ENCODE measurements at regions not wholly inside any gene's neighbourhood (a gene's known extent, or its start where the extent isn't known, plus 50 kb on each side); places are given as distances from the start of the nearest gene placed in this dataset.

GRCh38 chr5:167602067-167602466 is 689.4 kb upstream of the WWC1 start:
- H3K27ac ChIP-seq (ENCODE audit: insufficient read depth, low read length, poor library complexity, severe bottlenecking): no peak overlapping the region
- no peak overlapping the region for H3K4me3 ChIP-seq (ENCODE audit: low read depth, low read length)
- no peak for DNase-seq
- no peak for ATAC-seq (ENCODE audit: low read depth in 2 of 2)
- no peak overlapping the region for H3K4me3 Mint-ChIP-seq
- no peaks in the 10 kb centered on the region for H3K4me1 ChIP-seq (ENCODE audit: control insufficient read depth, insufficient read depth, low read length, poor library complexity, severe bottlenecking)
- no peak overlapping the region for H3K27ac Mint-ChIP-seq
- H3K27me3 Mint-ChIP-seq: no peaks in the 10 kb centered on the region
- H3K36me3 ChIP-seq (ENCODE audit: control insufficient read depth, insufficient read depth, low read length): no peaks in the 10 kb centered on the region
- peaks cover 0 to 13% (median 5%) of the 10 kb centered on the region in 7 donors for H3K9me3 Mint-ChIP-seq
- H3K4me1 Mint-ChIP-seq: no peaks in the 10 kb centered on the region
- no peaks in the 10 kb centered on the region for H3K36me3 Mint-ChIP-seq
- H3K9me3 ChIP-seq (ENCODE audit: control insufficient read depth in 2 of 2, low read length in 2 of 2): no peaks in the 10 kb centered on the region
- H3K27me3 ChIP-seq (ENCODE audit: control insufficient read depth, insufficient read depth, low read length): no peaks in the 10 kb centered on the region

DNA sequence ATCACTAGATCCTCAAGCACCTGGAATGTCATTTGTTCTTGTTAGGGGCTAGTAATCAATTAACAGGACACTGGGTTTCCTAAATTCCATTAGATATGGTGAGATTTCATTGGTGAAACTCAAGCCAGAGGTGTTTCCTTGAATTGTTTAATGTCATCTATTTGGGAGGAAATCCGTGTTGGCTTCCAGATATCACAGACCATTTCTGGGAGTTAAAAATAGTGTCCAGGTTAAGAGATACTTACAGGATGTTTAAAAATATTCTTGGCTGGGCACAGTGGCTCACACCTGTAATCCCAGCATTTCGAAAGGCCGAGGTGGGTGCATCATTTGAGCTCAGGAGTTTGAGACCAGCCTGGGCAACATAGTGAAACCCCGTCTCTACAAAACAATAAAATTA is 688.3 kb upstream of the WWC1 start:
- H3K9me3 Mint-ChIP-seq: peaks cover 1 to 13% (median 5%) of the 10 kb centered on the region in 7 donors
- H3K4me3 ChIP-seq (ENCODE audit: low read depth, low read length): no peak overlapping the region
- H3K27ac ChIP-seq (ENCODE audit: insufficient read depth, low read length, poor library complexity, severe bottlenecking): no peak overlapping the region
- no peaks in the 10 kb centered on the region for H3K4me1 Mint-ChIP-seq
- no peak overlapping the region for H3K4me3 Mint-ChIP-seq
- DNase-seq (no peak), ATAC-seq (ENCODE audit: low read depth in 2 of 2) (no peak)
- H3K27me3 Mint-ChIP-seq: no peaks in the 10 kb centered on the region
- no peaks in the 10 kb centered on the region for H3K36me3 ChIP-seq (ENCODE audit: control insufficient read depth, insufficient read depth, low read length)
- H3K27ac Mint-ChIP-seq: no peak overlapping the region
- H3K4me1 ChIP-seq (ENCODE audit: control insufficient read depth, insufficient read depth, low read length, poor library complexity, severe bottlenecking): no peaks in the 10 kb centered on the region
- no peaks in the 10 kb centered on the region for H3K27me3 ChIP-seq (ENCODE audit: control insufficient read depth, insufficient read depth, low read length)
- no peaks in the 10 kb centered on the region for H3K36me3 Mint-ChIP-seq
- peaks cover 0 to 2% of the 10 kb centered on the region in 2 experiments for H3K9me3 ChIP-seq (ENCODE audit: control insufficient read depth in 2 of 2, low read length in 2 of 2)

- Mint-ChIP-seq H3K9me3 (peaks cover 0 to 8% (median 4%) of the 10 kb centered on the region in 7 donors), H3K27ac (no peak overlapping the region), H3K4me3 (no peak overlapping the region), H3K4me1 (no peaks in the 10 kb centered on the region), H3K36me3 (no peaks in the 10 kb centered on the region), H3K27me3 (no peaks in the 10 kb centered on the region)
- Histone ChIP-seq H3K27me3 (ENCODE audit: control insufficient read depth, insufficient read depth, low read length) (no peaks in the 10 kb centered on the region), H3K4me3 (ENCODE audit: low read depth, low read length) (no peak overlapping the region), H3K4me1 (ENCODE audit: control insufficient read depth, insufficient read depth, low read length, poor library complexity, severe bottlenecking) (no peaks in the 10 kb centered on the region), H3K9me3 (ENCODE audit: control insufficient read depth in 2 of 2, low read length in 2 of 2) (peaks cover 0 to 2% of the 10 kb centered on the region in 2 experiments), H3K36me3 (ENCODE audit: control insufficient read depth, insufficient read depth, low read length) (no peaks in the 10 kb centered on the region), H3K27ac (ENCODE audit: insufficient read depth, low read length, poor library complexity, severe bottlenecking) (no peak overlapping the region)
- ATAC-seq (ENCODE audit: low read depth in 2 of 2): no peak
- DNase-seq: no peak
These were observed 682.8 kb upstream of the WWC1 start for GRCh38 chr5:167608390-167609272.

DNA sequence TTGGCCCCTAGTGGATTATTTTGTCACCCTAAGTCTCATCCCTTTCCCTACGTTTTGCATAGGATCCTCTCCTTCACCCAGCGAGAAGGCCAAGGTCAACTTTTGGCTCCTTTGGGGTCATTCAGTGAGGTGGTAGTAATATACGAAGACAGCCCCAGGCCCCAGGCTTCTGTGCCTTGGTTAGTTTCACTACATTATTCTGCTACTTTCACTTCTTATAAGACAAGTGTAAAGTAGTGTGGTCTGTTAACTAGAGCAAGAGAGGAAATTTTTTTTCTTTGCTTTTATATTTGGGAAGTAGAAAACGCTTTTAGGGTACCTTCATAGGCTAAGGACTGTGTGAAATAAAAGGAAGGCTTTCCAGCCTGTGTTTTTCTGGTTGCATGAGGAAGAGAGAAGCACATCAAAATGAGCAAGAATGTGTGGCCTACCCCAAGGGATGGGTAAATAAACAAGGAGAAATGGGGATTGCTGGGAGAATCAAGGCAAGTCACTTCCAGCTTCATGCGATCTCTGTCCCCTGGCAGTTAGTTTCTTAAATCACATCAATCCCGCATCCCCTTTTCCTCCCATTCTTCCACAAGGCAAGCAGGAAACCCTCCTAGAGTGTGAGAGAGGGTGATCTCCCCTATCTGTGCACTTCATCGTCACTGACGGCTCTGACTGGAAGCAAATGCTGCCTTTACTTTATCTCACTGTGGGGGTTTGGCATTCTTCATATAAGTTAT is 677.0 kb upstream of the WWC1 start:
- H3K4me3 ChIP-seq (ENCODE audit: low read depth, low read length): no peak overlapping the region
- H3K4me1 ChIP-seq (ENCODE audit: control insufficient read depth, insufficient read depth, low read length, poor library complexity, severe bottlenecking): no peaks in the 10 kb centered on the region
- H3K27ac Mint-ChIP-seq: no peak overlapping the region
- DNase-seq (no peak), ATAC-seq (ENCODE audit: low read depth in 2 of 2) (no peak)
- H3K9me3 Mint-ChIP-seq: peaks cover 0 to 5% (median 3%) of the 10 kb centered on the region in 7 donors
- no peaks in the 10 kb centered on the region for H3K9me3 ChIP-seq (ENCODE audit: control insufficient read depth in 2 of 2, low read length in 2 of 2)
- H3K36me3 Mint-ChIP-seq: no peaks in the 10 kb centered on the region
- no peaks in the 10 kb centered on the region for H3K36me3 ChIP-seq (ENCODE audit: control insufficient read depth, insufficient read depth, low read length)
- H3K4me3 Mint-ChIP-seq: no peak overlapping the region
- H3K4me1 Mint-ChIP-seq: no peaks in the 10 kb centered on the region
- H3K27ac ChIP-seq (ENCODE audit: insufficient read depth, low read length, poor library complexity, severe bottlenecking): no peak overlapping the region
- no peaks in the 10 kb centered on the region for H3K27me3 Mint-ChIP-seq
- no peaks in the 10 kb centered on the region for H3K27me3 ChIP-seq (ENCODE audit: control insufficient read depth, insufficient read depth, low read length)

DNA sequence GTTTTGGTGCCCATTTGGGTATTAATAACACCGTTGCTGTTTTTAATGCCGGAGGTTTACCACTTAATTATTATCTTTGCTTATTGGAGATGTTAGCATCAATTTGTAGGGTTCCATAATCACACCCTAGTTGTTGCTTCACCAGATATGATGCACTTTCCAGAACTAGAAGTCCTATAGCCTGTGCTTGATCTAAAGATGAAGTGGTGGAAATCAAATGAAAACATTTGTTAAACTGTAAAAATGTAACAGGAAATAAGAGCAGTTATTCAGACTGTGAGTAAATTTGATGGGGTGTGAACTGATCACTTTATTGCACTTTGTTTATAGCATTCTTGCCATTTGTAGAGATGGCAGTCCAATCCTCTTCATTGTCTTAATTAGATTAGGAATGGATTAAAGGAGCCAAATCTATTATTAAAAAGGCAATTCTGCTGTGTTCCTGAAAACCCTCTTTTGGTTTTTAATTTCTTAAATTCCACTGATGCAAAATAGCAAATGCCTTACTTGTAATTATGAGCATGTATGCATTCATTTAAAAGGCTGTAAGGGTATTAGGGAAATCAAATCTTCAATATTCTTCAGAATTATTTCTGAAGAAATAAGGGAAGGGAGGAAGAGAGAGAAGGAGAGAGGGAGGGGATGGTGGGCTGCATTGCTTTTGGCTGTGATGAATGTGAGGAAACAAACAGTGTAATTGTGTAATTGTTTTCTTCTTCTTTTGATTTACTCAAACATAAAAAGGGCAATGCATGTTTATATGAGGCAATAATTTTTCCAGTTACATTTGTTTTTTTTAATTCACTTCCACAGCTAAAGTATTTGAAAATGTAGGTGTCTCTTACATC is 675.2 kb upstream of the WWC1 start:
- H3K4me1 Mint-ChIP-seq: no peaks in the 10 kb centered on the region
- no peak for ATAC-seq (ENCODE audit: low read depth in 2 of 2)

GRCh38 chr5:167623354-167623753 is 668.1 kb upstream of the WWC1 start:
- no peaks in the 10 kb centered on the region for H3K36me3 Mint-ChIP-seq
- Histone ChIP-seq H3K9me3 (ENCODE audit: control insufficient read depth in 2 of 2, low read length in 2 of 2) (peaks cover 0 to 3% of the 10 kb centered on the region in 2 experiments), H3K36me3 (ENCODE audit: control insufficient read depth, insufficient read depth, low read length) (no peaks in the 10 kb centered on the region), H3K4me3 (ENCODE audit: low read depth, low read length) (no peak overlapping the region), H3K27me3 (ENCODE audit: control insufficient read depth, insufficient read depth, low read length) (no peaks in the 10 kb centered on the region), H3K4me1 (ENCODE audit: control insufficient read depth, insufficient read depth, low read length, poor library complexity, severe bottlenecking) (no peaks in the 10 kb centered on the region), H3K27ac (ENCODE audit: insufficient read depth, low read length, poor library complexity, severe bottlenecking) (no peak overlapping the region)
- no peak overlapping the region for H3K27ac Mint-ChIP-seq
- H3K4me3 Mint-ChIP-seq: no peak overlapping the region
- H3K4me1 Mint-ChIP-seq: no peaks in the 10 kb centered on the region
- peaks cover 0 to 10% (median 6%) of the 10 kb centered on the region in 7 donors for H3K9me3 Mint-ChIP-seq
- ATAC-seq (ENCODE audit: low read depth in 2 of 2) (no peak), DNase-seq (no peak)
- no peaks in the 10 kb centered on the region for H3K27me3 Mint-ChIP-seq

More for the DNA sequence above, 675.2 kb upstream of the WWC1 start:
- no peaks in the 10 kb centered on the region for H3K36me3 Mint-ChIP-seq
- H3K4me1 ChIP-seq (ENCODE audit: control insufficient read depth, insufficient read depth, low read length, poor library complexity, severe bottlenecking): no peaks in the 10 kb centered on the region
- no peaks in the 10 kb centered on the region for H3K27me3 ChIP-seq (ENCODE audit: control insufficient read depth, insufficient read depth, low read length)
- no peaks in the 10 kb centered on the region for H3K27me3 Mint-ChIP-seq
- H3K27ac ChIP-seq (ENCODE audit: insufficient read depth, low read length, poor library complexity, severe bottlenecking): no peak overlapping the region
- no peaks in the 10 kb centered on the region for H3K9me3 ChIP-seq (ENCODE audit: control insufficient read depth in 2 of 2, low read length in 2 of 2)
- H3K27ac Mint-ChIP-seq: no peak overlapping the region
- no peak overlapping the region for H3K4me3 Mint-ChIP-seq
- no peaks in the 10 kb centered on the region for H3K36me3 ChIP-seq (ENCODE audit: control insufficient read depth, insufficient read depth, low read length)
- DNase-seq: no peak
- peaks cover 0 to 5% (median 3%) of the 10 kb centered on the region in 7 donors for H3K9me3 Mint-ChIP-seq
- H3K4me3 ChIP-seq (ENCODE audit: low read depth, low read length): no peak overlapping the region

DNA sequence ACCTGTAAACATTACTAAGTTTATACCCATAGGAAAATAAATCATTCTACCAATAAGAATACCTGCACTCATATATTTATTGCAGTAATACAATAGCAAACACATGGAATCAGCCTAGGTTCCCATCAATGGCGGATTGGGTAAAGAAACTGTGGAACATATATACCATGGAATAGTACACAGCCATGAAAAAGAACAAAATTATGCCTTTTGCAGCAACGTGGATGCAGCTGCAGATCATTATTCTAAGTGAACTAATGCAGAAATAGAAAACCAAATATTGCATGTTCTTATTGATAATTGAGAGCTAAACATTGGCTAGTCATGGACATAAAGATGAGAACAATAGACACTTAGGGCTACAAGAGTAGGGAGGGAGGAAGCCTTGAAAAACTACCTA is 667.4 kb upstream of the WWC1 start:
- ATAC-seq (ENCODE audit: low read depth in 2 of 2): no peak
- Histone ChIP-seq H3K9me3 (ENCODE audit: control insufficient read depth in 2 of 2, low read length in 2 of 2) (peaks cover 0 to 3% of the 10 kb centered on the region in 2 experiments), H3K4me3 (ENCODE audit: low read depth, low read length) (no peak overlapping the region), H3K27ac (ENCODE audit: insufficient read depth, low read length, poor library complexity, severe bottlenecking) (no peak overlapping the region), H3K4me1 (ENCODE audit: control insufficient read depth, insufficient read depth, low read length, poor library complexity, severe bottlenecking) (no peaks in the 10 kb centered on the region), H3K27me3 (ENCODE audit: control insufficient read depth, insufficient read depth, low read length) (no peaks in the 10 kb centered on the region), H3K36me3 (ENCODE audit: control insufficient read depth, insufficient read depth, low read length) (no peaks in the 10 kb centered on the region)
- no peaks in the 10 kb centered on the region for H3K27me3 Mint-ChIP-seq
- no peaks in the 10 kb centered on the region for H3K36me3 Mint-ChIP-seq
- H3K4me3 Mint-ChIP-seq: no peak overlapping the region
- H3K4me1 Mint-ChIP-seq: no peaks in the 10 kb centered on the region
- DNase-seq: no peak
- peaks cover 0 to 10% (median 5%) of the 10 kb centered on the region in 7 donors for H3K9me3 Mint-ChIP-seq
- H3K27ac Mint-ChIP-seq: no peak overlapping the region
